Prostate gland (tissue), 2 donors: ENCODE measurements at regions not wholly inside any gene's neighbourhood (a gene's known extent, or its start where the extent isn't known, plus 50 kb on each side); places are given as distances from the start of the nearest gene placed in this dataset.
A peak's percentile ranks its signal among the peaks of the same experiment; 100 is the strongest.

Experiments
- POLR2A ChIP-seq: fragments of 450-650 bp; IDR thresholded peaks from one replicate; pipeline ENCODE4 v1.6.1; 2016; ENCODE audit warnings: antibody characterized with exemption, mild to moderate bottlenecking
- POLR2AphosphoS5 ChIP-seq: sonication (generic); formaldehyde crosslinking; IDR thresholded peaks from one replicate; pipeline ENCODE4 v1.6.1; 2017; ENCODE audit warnings: antibody characterized with exemption
- TF ChIP-seq, protein P1 (sequence below), 4 experiments: fragments of 200-600 bp in 2 of 4; fragments of 450-650 bp in 2 of 4; sonication (generic) in 2 of 4; IDR thresholded peaks; 1 replicate in 3 of 4; 2 replicates in 1 of 4; pipeline ENCODE4 v1.5.1; 2016 to 2019; ENCODE audit warnings: antibody characterized with exemption in 4 of 4, mild to moderate bottlenecking in 2 of 4, moderate library complexity in 2 of 4

DNA sequence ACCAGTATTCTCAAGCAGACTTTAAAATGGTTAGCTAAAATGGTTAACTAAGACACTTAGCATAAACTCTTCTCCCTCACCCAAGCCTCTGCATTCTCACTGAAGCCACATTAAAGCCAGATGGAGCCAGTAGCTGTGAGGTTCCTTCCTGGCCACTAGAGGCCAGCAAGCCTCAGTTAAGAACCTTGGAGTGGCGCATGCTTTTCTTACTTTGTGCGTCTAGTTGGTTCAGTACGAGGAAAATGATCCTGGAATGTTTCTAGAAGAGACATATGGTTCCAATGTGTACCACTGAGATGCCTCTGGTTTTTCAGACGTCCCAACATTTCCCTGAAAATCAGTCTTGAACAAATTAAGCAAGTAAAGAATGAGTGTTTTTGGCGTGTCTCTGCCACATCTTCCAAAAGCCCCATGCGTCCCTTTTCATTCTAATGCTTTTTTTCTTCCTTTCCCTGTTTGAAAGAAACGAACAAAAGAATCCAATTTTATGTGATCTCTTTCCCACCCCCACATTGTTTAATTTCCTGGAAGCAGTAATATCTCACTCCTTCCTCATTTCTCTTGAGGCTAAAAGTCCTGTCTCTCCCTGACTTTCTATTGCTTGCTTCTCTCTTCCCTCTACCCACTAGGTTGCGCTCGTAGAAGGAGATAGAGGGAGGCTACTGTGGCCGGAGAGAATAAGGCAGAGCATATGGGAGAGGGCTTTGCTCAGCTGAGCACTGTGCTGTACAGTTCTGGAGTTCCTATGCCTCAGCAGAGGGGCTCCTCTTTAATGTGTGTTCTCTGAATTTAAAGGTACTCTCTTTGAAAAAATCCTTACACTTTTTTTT is 82.9 kb upstream of the TAB3 start:
- TF ChIP-seq, protein P1, sequence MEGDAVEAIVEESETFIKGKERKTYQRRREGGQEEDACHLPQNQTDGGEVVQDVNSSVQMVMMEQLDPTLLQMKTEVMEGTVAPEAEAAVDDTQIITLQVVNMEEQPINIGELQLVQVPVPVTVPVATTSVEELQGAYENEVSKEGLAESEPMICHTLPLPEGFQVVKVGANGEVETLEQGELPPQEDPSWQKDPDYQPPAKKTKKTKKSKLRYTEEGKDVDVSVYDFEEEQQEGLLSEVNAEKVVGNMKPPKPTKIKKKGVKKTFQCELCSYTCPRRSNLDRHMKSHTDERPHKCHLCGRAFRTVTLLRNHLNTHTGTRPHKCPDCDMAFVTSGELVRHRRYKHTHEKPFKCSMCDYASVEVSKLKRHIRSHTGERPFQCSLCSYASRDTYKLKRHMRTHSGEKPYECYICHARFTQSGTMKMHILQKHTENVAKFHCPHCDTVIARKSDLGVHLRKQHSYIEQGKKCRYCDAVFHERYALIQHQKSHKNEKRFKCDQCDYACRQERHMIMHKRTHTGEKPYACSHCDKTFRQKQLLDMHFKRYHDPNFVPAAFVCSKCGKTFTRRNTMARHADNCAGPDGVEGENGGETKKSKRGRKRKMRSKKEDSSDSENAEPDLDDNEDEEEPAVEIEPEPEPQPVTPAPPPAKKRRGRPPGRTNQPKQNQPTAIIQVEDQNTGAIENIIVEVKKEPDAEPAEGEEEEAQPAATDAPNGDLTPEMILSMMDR (IDR thresholded peaks at IDR 0.05) = peak in 2 of 4 experiments; percentile 39 to 53
- TF ChIP-seq POLR2A (no peak), POLR2AphosphoS5 (no peak)
